Trophoblast cell (in vitro differentiated cells and primary cell): ENCODE measurements at regions not wholly inside any gene's neighbourhood (a gene's known extent, or its start where the extent isn't known, plus 50 kb on each side); places are given as distances from the start of the nearest gene placed in this dataset.
"Not testable (repeated sequence)": the region's sequence is repeated elsewhere in the genome, so short reads cannot be mapped to it uniquely, and the experiment has no call there.

Experiments
- DNase-seq, 2 donors: peaks; one replicate each; pipeline ENCODE4 v3.0.0-alpha.2; 2016
- H2AFZ ChIP-seq: 2 replicates; pipeline ENCODE4 v1.6.1; 2013; ENCODE audit warnings: low read length, moderate library complexity, mild to moderate bottlenecking; ENCODE audit not compliant: insufficient read depth, poor library complexity
- H2AK5ac ChIP-seq: 2 replicates; pipeline ENCODE4 v1.6.1; 2013; ENCODE audit warnings: mild to moderate bottlenecking, low read length
- H2BK120ac ChIP-seq: 2 replicates; pipeline ENCODE4 v1.6.1; 2013; ENCODE audit warnings: low read length, mild to moderate bottlenecking, moderate library complexity; ENCODE audit not compliant: insufficient read depth, poor library complexity
- H2BK12ac ChIP-seq: 2 replicates; pipeline ENCODE4 v1.6.1; 2013; ENCODE audit warnings: mild to moderate bottlenecking, low read length, moderate library complexity
- H2BK5ac ChIP-seq: 2 replicates; pipeline ENCODE4 v1.6.1; 2013; ENCODE audit warnings: low read length, low read depth, moderate library complexity, mild to moderate bottlenecking; ENCODE audit not compliant: poor library complexity
- H3K14ac ChIP-seq: 2 replicates; pipeline ENCODE4 v1.6.1; 2013; ENCODE audit warnings: mild to moderate bottlenecking, low read length
- H3K18ac ChIP-seq: 2 replicates; pipeline ENCODE4 v1.6.1; 2013; ENCODE audit warnings: mild to moderate bottlenecking, low read length
- H3K23ac ChIP-seq: 2 replicates; pipeline ENCODE4 v1.6.1; 2013; ENCODE audit warnings: low read length
- H3K27ac ChIP-seq: 2 replicates; pipeline ENCODE4 v1.5.1; 2013; ENCODE audit warnings: low read depth, mild to moderate bottlenecking, inconsistent platforms, low read length, moderate library complexity
- H3K27me3 ChIP-seq: 2 replicates; pipeline ENCODE4 v1.6.1; 2013; ENCODE audit warnings: inconsistent platforms, mild to moderate bottlenecking, low read length, moderate library complexity; ENCODE audit not compliant: insufficient read depth
- H3K36me3 ChIP-seq, 2 experiments: 1 replicate in 1 of 2; 2 replicates in 1 of 2; pipeline ENCODE4 v1.6.1; 2013; ENCODE audit warnings: low read length in 2 of 2, mild to moderate bottlenecking in 2 of 2, moderate library complexity in 1 of 2; ENCODE audit not compliant: insufficient read depth in 2 of 2, control insufficient read depth in 1 of 2
- H3K4ac ChIP-seq: 2 replicates; pipeline ENCODE4 v1.6.1; 2013; ENCODE audit warnings: low read depth, mild to moderate bottlenecking, low read length, moderate library complexity
- H3K4me1 ChIP-seq, 2 experiments: 1 replicate in 1 of 2; 2 replicates in 1 of 2; pipeline ENCODE4 v1.6.1; 2013; ENCODE audit warnings: low read length in 2 of 2, mild to moderate bottlenecking in 2 of 2, moderate library complexity in 1 of 2; ENCODE audit not compliant: insufficient read depth in 2 of 2, control insufficient read depth in 1 of 2
- H3K4me2 ChIP-seq: 2 replicates; pipeline ENCODE4 v1.6.1; 2013; ENCODE audit warnings: inconsistent platforms, mild to moderate bottlenecking, low read length, moderate library complexity
- H3K4me3 ChIP-seq: 2 replicates; pipeline ENCODE4 v1.5.1; 2013; ENCODE audit warnings: mild to moderate bottlenecking, low read depth, low read length, inconsistent platforms
- H3K79me1 ChIP-seq: one replicate; pipeline ENCODE4 v1.6.1; 2013; ENCODE audit warnings: low read length
- H3K79me2 ChIP-seq: 2 replicates; pipeline ENCODE4 v1.6.1; 2013; ENCODE audit warnings: low read length, mild to moderate bottlenecking; ENCODE audit not compliant: control insufficient read depth, insufficient read depth, poor library complexity
- H3K9ac ChIP-seq: 2 replicates; pipeline ENCODE4 v1.6.1; 2013; ENCODE audit warnings: mild to moderate bottlenecking, low read length
- H3K9me3 ChIP-seq: 2 replicates; pipeline ENCODE4 v1.6.1; 2013; ENCODE audit warnings: low read depth, mild to moderate bottlenecking, control low read depth, inconsistent platforms, low read length; ENCODE audit not compliant: insufficient read depth
- H4K12ac ChIP-seq: 2 replicates; pipeline ENCODE4 v1.6.1; 2013; ENCODE audit warnings: low read depth, mild to moderate bottlenecking, low read length, moderate library complexity
- H4K8ac ChIP-seq: 2 replicates; pipeline ENCODE4 v1.6.1; 2013; ENCODE audit warnings: low read depth, mild to moderate bottlenecking, low read length, moderate library complexity
- H4K91ac ChIP-seq: one replicate; pipeline ENCODE4 v1.6.1; 2013; ENCODE audit warnings: low read depth, mild to moderate bottlenecking, low read length, moderate library complexity
- WGBS: extraction: QIAGEN DNeasy Blood & Tissue Kit; methylation state at CpG from one replicate; pipeline ENCODE4 v1.1.7; 2013; ENCODE audit warnings: missing lambda C conversion rate; ENCODE audit not compliant: insufficient read length, insufficient coverage; ENCODE audit errors: extremely low coverage; 5-methylcytosine and 5-hydroxymethylcytosine counted together

DNA sequence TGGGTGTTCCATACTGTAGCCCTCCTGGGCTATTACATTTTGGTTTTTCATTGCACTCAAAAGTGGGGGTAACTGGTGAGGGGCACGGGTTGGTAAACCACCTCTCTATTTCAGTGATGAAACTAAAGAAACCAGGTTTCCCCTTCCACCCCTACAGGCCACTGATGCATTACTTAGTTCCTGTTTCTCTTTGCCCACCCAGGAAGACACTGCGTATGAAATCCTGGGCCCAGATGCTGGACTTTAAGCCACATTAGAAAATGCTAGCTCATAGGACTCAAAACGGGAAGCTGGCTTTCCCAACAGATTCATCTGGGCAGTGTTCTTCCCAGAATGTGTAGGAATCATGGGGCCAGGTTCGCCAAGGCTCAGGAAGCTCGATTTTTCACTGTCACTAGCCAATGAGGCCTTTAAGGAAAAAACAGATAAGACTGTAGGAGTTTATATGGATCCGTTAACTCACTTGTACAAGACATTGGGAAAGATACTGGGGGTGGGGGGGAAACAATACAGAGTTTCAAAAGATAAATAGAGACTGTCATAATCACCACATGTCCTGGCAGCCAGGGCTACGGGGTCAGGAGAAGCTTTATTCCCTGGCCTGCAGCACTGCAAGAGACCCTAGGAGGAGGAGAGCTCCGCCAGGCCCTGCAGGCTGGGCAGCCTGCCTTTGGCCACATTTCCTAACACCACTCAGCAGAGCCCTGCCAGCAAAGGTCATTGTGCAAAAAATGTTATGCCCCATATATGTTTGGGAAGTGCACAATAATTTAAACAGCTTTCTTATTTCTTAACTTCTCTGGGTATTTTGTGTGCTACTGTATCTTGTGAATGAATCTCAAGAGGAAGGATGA lies 228.5 kb upstream of the PLGLB2 start:
- not testable (repeated sequence) for H3K4me3 ChIP-seq, H2AFZ ChIP-seq, H3K9ac ChIP-seq, H3K79me1 ChIP-seq, H2AK5ac ChIP-seq, H3K18ac ChIP-seq, H3K36me3 ChIP-seq, H2BK120ac ChIP-seq, H4K8ac ChIP-seq, H3K4me1 ChIP-seq, H2BK12ac ChIP-seq, H4K91ac ChIP-seq, H3K79me2 ChIP-seq, H3K14ac ChIP-seq, H3K9me3 ChIP-seq, H3K4ac ChIP-seq, DNase-seq, H3K27me3 ChIP-seq, H4K12ac ChIP-seq, H3K27ac ChIP-seq, H3K23ac ChIP-seq, H3K4me2 ChIP-seq, H2BK5ac ChIP-seq
- WGBS: no CpG with 5 or more reads among the region's 8 CpGs

DNA sequence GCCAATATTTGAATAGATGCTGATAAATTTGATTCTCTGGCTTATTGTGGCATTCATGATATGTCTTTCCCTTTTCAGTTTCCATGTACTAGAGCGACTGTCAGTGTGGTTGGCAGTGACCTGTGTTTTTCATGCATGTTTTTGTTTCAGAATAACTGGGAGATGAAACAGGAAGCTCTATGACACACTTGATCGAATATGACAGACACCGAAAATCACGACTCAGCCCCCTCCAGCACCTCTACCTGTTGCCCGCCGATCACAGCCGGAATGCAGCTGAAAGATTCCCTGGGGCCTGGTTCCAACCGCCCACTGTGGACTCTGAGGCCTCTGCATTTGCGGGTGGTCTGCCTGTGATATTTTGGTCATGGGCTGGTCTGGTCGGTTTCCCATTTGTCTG lies 226.8 kb upstream of the PLGLB2 start:
- not testable (repeated sequence) for H4K12ac ChIP-seq, H3K79me1 ChIP-seq, H3K9me3 ChIP-seq, H3K14ac ChIP-seq, H3K18ac ChIP-seq, H2BK120ac ChIP-seq, H2BK5ac ChIP-seq, H3K36me3 ChIP-seq, H3K4me1 ChIP-seq, H3K27ac ChIP-seq, H3K79me2 ChIP-seq, DNase-seq, H3K27me3 ChIP-seq, H2AFZ ChIP-seq, H3K4me3 ChIP-seq, H3K9ac ChIP-seq, H3K23ac ChIP-seq, H4K8ac ChIP-seq, H2BK12ac ChIP-seq, H3K4ac ChIP-seq, H3K4me2 ChIP-seq, H2AK5ac ChIP-seq
- WGBS: no CpG with 5 or more reads among the region's 10 CpGs
- H4K91ac ChIP-seq: peak overlapping the region; percentile 55

DNA sequence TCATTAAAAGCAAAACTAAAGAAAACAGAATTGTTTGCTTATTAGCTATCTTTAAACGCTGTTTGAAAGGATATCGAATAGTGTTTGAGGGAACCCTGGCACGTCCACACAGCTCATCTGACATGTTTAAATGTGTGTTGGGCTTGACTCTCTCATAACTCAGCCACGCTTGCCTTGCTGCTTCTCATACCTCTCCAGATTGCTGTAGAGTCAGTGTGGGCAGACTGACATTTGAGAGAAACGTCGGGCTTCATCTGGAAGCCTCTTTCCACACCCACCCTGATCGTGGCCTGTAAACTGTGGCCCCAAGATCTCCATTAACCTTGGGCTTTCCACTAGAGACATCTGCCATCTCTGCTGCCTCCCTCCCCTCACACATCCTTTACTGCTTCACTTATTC lies 226.4 kb upstream of the PLGLB2 start:
- not testable (repeated sequence) for H3K4me3 ChIP-seq, H2BK12ac ChIP-seq, H3K9me3 ChIP-seq, H3K4ac ChIP-seq, H3K14ac ChIP-seq, H2AK5ac ChIP-seq, H3K9ac ChIP-seq, H3K27me3 ChIP-seq, H3K79me1 ChIP-seq, H2BK5ac ChIP-seq, H3K23ac ChIP-seq, DNase-seq, H4K91ac ChIP-seq, H3K79me2 ChIP-seq, H3K4me2 ChIP-seq, H3K36me3 ChIP-seq, H2AFZ ChIP-seq, H4K8ac ChIP-seq, H4K12ac ChIP-seq, H2BK120ac ChIP-seq, H3K4me1 ChIP-seq, H3K18ac ChIP-seq, H3K27ac ChIP-seq
- no CpG with 5 or more reads among the region's 7 CpGs for whole genome bisulfite sequencing

DNA sequence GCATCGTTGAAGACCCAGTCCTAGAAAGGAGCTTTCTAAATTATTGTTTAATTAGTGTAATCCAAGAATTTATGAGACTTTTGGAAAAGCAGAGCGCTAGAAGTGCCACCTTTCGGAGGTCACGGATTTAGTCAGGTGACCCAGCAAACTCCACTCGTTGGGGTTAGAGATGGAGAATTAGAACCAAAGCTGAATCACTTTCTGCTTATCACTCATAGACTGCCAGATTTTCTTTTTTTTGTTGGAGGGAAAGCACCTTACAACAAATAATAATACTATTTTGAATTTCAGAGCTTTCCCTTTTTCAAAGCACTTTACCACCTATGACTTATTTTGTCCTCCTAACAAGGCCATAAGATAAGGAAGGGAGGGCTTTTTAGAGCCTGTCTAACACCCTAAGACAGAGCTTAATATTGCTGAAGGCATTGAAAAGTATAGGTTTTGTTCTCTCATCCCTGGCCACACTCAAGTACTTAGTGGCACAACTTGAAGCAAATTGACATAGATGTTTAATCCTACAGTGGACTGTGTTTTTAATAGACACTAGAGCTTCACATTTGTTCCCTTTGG lies 223.2 kb upstream of the PLGLB2 start:
- not testable (repeated sequence) for H2BK120ac ChIP-seq

More for the DNA sequence above, 223.2 kb upstream of the PLGLB2 start:
- H3K9me3 ChIP-seq, H2BK12ac ChIP-seq, H2AK5ac ChIP-seq, H3K27me3 ChIP-seq, H3K4me1 ChIP-seq, H2BK5ac ChIP-seq, H3K9ac ChIP-seq, H3K4me2 ChIP-seq, DNase-seq, H3K14ac ChIP-seq, H3K23ac ChIP-seq, H4K91ac ChIP-seq, H3K79me1 ChIP-seq, H3K36me3 ChIP-seq, H3K27ac ChIP-seq, H3K4me3 ChIP-seq, H3K18ac ChIP-seq, H2AFZ ChIP-seq, H4K8ac ChIP-seq, H3K4ac ChIP-seq, H3K79me2 ChIP-seq, H4K12ac ChIP-seq: not testable (repeated sequence)
- WGBS: no CpG with 5 or more reads among the region's 5 CpGs
